Transverse colon (tissue), 4 donors: ENCODE measurements at regions not wholly inside any gene's neighbourhood (a gene's known extent, or its start where the extent isn't known, plus 50 kb on each side); places are given as distances from the start of the nearest gene placed in this dataset.

Experiments used
- DNase-seq: peaks from one replicate; pipeline ENCODE4 v3.0.0-alpha.2; 2019
- H3K27ac ChIP-seq, 4 donors: fragments of 200-600 bp; sonication (generic); 2 replicates each; pipeline ENCODE4 v1.5.1; 2016 to 2018; ENCODE audit warnings: inconsistent platforms in 4 of 4
- H3K27me3 ChIP-seq: fragments of 200-600 bp; sonication (generic); 2 replicates; pipeline ENCODE4 v1.5.1; 2017; ENCODE audit warnings: inconsistent platforms
- H3K36me3 ChIP-seq, 4 donors: fragments of 200-600 bp; sonication (generic); 2 replicates each; pipeline ENCODE4 v1.5.1; 2017 to 2019; ENCODE audit warnings: inconsistent platforms in 4 of 4
- H3K4me1 ChIP-seq, 4 donors: fragments of 200-600 bp; sonication (generic); 2 replicates each; pipeline ENCODE4 v1.5.1; 2017 to 2020; ENCODE audit warnings: inconsistent platforms in 4 of 4
- H3K4me3 ChIP-seq, 4 donors: fragments of 200-600 bp; sonication (generic); 1 replicate in 1 of 4; 2 replicates in 3 of 4; pipeline versions ENCODE4 v1.5.1 to v1.6.1; 2017 to 2019; ENCODE audit warnings: inconsistent platforms in 4 of 4
- H3K9me3 ChIP-seq, 2 donors: fragments of 200-600 bp; sonication (generic); 2 replicates each; pipeline ENCODE4 v1.5.1; 2017 to 2019; ENCODE audit warnings: inconsistent platforms in 2 of 2
- EP300 ChIP-seq: sonication (generic); formaldehyde crosslinking; IDR thresholded peaks from one replicate; pipeline ENCODE4 v1.6.1; 2017; ENCODE audit warnings: antibody characterized with exemption, low read depth
- POLR2A ChIP-seq: fragments of 450-650 bp; IDR thresholded peaks from one replicate; pipeline ENCODE4 v1.6.1; 2016; ENCODE audit warnings: antibody characterized with exemption, mild to moderate bottlenecking, moderate library complexity
- POLR2AphosphoS5 ChIP-seq, 3 donors: sonication (generic); formaldehyde crosslinking; IDR thresholded peaks; one replicate each; pipeline ENCODE4 v1.6.1; 2016; ENCODE audit warnings: antibody characterized with exemption in 3 of 3
- WGBS, 2 donors: methylation state at CpG; one replicate each; pipeline ENCODE4 v1.1.5; 2018; ENCODE audit warnings: low coverage in 1 of 2; 5-methylcytosine and 5-hydroxymethylcytosine counted together
- in situ Hi-C, 4 donors: fragments of 200-750 bp; cut with MboI; loops; one replicate each; pipeline versions ENCODE4 v1.15.0 to v1.15.1; 2017; ENCODE audit warnings: low sequenced_read_pairs in 3 of 4, low pct_ligation_motif_present in 1 of 4, low pct_unique_long_range_greater_than_20kb in 1 of 4
- intact Hi-C: fragments of 100-400 bp; cut with DNase I; formaldehyde crosslinking; loops from one replicate; pipeline ENCODE4 v1.15.1; 2023; ENCODE audit warnings: low total_unique reads
- TF ChIP-seq, protein P1 (sequence below), 5 experiments: fragments of 200-600 bp in 3 of 5; fragments of 450-650 bp in 2 of 5; sonication (generic) in 3 of 5; IDR thresholded peaks; 1 replicate in 2 of 5; 2 replicates in 3 of 5; pipeline ENCODE4 v1.5.1; 2016 to 2017; ENCODE audit warnings: antibody characterized with exemption in 5 of 5, inconsistent platforms in 3 of 5, mild to moderate bottlenecking in 2 of 5, moderate library complexity in 1 of 5

DNA sequence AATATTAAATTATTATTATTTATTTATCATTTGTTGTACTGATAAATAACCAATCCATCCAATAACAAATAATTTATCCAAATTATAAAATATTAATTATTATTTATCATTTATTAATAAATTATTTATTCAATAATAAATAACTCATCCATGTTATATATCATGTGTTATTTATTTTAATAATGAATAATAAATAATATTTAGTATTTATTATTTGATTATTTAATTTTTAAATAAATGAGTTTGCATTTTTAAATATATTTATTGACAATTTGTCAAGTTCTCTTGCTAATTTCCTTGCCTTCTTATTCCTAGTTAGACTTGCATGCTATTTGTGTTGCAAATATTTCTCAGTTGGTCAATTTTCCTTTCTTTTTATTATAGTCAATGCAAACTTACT lies 995.4 kb downstream of the TSN start:
- H3K27ac ChIP-seq: no peak overlapping the region
- DNase-seq: no peak
- intact Hi-C loops (no loop called here), in situ Hi-C loops (no loop called here)
- no peaks in the 10 kb centered on the region for H3K9me3 ChIP-seq
- no peaks in the 10 kb centered on the region for H3K4me1 ChIP-seq
- no peak overlapping the region for H3K4me3 ChIP-seq
- TF ChIP-seq POLR2AphosphoS5 (IDR thresholded peaks at IDR 0.05) (no peak), EP300 (no peak), POLR2A (no peak)
- TF ChIP-seq, protein P1, sequence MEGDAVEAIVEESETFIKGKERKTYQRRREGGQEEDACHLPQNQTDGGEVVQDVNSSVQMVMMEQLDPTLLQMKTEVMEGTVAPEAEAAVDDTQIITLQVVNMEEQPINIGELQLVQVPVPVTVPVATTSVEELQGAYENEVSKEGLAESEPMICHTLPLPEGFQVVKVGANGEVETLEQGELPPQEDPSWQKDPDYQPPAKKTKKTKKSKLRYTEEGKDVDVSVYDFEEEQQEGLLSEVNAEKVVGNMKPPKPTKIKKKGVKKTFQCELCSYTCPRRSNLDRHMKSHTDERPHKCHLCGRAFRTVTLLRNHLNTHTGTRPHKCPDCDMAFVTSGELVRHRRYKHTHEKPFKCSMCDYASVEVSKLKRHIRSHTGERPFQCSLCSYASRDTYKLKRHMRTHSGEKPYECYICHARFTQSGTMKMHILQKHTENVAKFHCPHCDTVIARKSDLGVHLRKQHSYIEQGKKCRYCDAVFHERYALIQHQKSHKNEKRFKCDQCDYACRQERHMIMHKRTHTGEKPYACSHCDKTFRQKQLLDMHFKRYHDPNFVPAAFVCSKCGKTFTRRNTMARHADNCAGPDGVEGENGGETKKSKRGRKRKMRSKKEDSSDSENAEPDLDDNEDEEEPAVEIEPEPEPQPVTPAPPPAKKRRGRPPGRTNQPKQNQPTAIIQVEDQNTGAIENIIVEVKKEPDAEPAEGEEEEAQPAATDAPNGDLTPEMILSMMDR (IDR thresholded peaks at IDR 0.05): no peak
- no peaks in the 10 kb centered on the region for H3K27me3 ChIP-seq
- H3K36me3 ChIP-seq: no peaks in the 10 kb centered on the region

DNA sequence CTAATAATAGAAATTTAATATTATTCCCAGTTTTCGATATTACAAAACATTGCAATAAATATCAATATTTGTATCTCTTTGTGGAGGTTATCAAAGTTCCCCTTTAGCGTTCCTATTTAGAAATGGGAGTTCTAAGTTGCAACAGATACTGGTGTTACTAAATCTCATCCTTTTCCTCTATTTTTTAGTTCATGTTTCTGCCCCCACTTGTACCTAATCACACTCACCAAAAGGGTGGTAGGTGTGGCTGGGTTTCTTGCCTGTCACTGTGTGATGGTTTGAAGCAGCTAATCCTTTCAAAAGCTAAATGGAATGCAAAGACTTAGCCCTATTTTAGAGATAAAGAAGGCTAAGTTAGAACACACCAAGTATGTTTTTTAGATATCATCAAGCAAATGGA lies 997.9 kb downstream of the TSN start:
- 91% methylated on average over 2 of the region's 2 CpGs; no CpG with 5 or more reads in 1 of the 2 donors for WGBS, 2 donors
- intact Hi-C loops (no loop called here), in situ Hi-C loops (no loop called here)

DNA sequence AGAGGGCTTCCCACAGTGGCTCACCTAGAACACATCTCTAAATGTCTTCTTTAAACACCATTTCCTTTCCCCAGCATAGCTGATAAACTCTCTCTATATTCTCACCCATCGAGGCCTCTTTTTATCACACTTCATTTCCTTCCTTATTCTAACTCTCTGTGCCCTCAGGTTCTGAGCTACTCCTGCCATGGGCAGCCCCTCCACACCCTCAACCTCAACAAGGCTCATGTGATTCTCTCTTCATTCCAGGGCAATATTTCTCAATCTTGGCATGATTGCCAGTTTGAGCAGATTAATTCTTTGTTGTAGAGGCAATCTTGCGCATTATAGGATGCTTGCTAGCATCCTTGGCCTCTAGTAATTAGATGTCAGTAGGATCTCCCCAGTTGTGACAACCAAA lies 999.1 kb downstream of the TSN start:
- no peaks in the 10 kb centered on the region for H3K4me1 ChIP-seq
- no peak overlapping the region for H3K4me3 ChIP-seq
- WGBS, 2 donors: 72 to 73% methylated on average over 2 of the region's 2 CpGs
- in situ Hi-C loops (no loop called here), intact Hi-C loops (no loop called here)
- no peaks in the 10 kb centered on the region for H3K36me3 ChIP-seq
- DNase-seq: no peak
- TF ChIP-seq POLR2A (no peak), EP300 (no peak), POLR2AphosphoS5 (IDR thresholded peaks at IDR 0.05) (no peak)
- TF ChIP-seq, protein P1 (IDR thresholded peaks at IDR 0.05): no peak
- H3K27ac ChIP-seq: no peak overlapping the region
- no peaks in the 10 kb centered on the region for H3K9me3 ChIP-seq
- no peaks in the 10 kb centered on the region for H3K27me3 ChIP-seq

More for the DNA sequence above, 997.9 kb downstream of the TSN start:
- Histone ChIP-seq H3K9me3 (no peaks in the 10 kb centered on the region), H3K4me3 (no peak overlapping the region), H3K27ac (no peak overlapping the region), H3K27me3 (no peaks in the 10 kb centered on the region), H3K36me3 (no peaks in the 10 kb centered on the region), H3K4me1 (no peaks in the 10 kb centered on the region)
- no peak for DNase-seq
- TF ChIP-seq POLR2AphosphoS5 (IDR thresholded peaks at IDR 0.05) (no peak), POLR2A (no peak), EP300 (no peak)
- TF ChIP-seq, protein P1 (IDR thresholded peaks at IDR 0.05): no peak

DNA sequence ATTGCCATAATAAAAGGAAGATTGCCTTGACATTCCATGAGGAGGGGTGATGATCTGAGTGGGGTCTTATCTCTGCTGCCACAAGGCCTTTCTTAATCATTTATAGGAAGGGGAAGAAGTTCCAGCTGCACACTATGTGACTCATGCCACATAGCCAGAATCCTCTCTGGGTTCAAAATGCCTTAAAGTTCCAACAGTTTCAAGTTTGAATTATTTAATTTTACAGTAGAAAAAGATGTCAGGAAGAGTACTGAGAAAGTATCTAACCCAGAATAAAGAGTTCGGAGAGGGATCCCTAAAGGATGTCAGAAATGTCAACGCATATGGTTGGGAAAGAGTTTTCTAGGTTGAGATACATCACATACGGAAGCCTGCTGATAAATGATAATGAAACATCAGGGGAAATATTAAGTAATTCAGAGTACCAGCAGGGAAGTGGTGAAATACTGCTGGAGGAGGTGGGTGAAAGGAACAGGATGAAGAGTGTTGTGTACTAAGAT lies 999.9 kb downstream of the TSN start:
- Histone ChIP-seq H3K4me1 (no peaks in the 10 kb centered on the region), H3K4me3 (no peak overlapping the region), H3K27me3 (no peaks in the 10 kb centered on the region), H3K9me3 (no peaks in the 10 kb centered on the region), H3K36me3 (no peaks in the 10 kb centered on the region), H3K27ac (no peak overlapping the region)
- DNase-seq: no peak
- intact Hi-C loops: no loop called here
- 84 to 100% methylated on average over 1 to 3 of the region's 3 CpGs for WGBS, 2 donors
- TF ChIP-seq POLR2A: no peak
- TF ChIP-seq, protein P1 (IDR thresholded peaks at IDR 0.05): no peak
- TF ChIP-seq POLR2AphosphoS5 (IDR thresholded peaks at IDR 0.05): no peak
- no peak for TF ChIP-seq EP300
- in situ Hi-C loops: no loop called here
